MM.1S (cell line): ENCODE measurements at regions not wholly inside any gene's neighbourhood (a gene's known extent, or its start where the extent isn't known, plus 50 kb on each side); places are given as distances from the start of the nearest gene placed in this dataset.

Source experiments
- DNase-seq: peaks from one replicate; pipeline ENCODE4 v3.0.0-alpha.2; 2015
- H2AFZ ChIP-seq: fragments of 300-600 bp; sonication (generic); 2 replicates; pipeline ENCODE4 v1.6.0; 2016; ENCODE audit warnings: antibody characterized with exemption, low read length
- H3F3A ChIP-seq: fragments of 300-600 bp; sonication (generic); 2 replicates; pipeline ENCODE4 v1.6.1; 2016; ENCODE audit warnings: mild to moderate bottlenecking, antibody characterized with exemption, low read length, moderate library complexity, mixed read lengths; ENCODE audit not compliant: insufficient read depth
- H3K27ac ChIP-seq: fragments of 300-600 bp; sonication (generic); 2 replicates; pipeline ENCODE4 v1.5.1; 2016; ENCODE audit warnings: mild to moderate bottlenecking, low read length
- H3K27me3 ChIP-seq: fragments of 300-600 bp; sonication (generic); replicated peaks from 2 replicates; pipeline ENCODE4 v1.6.0; 2016; ENCODE audit warnings: low read length; ENCODE audit not compliant: insufficient read depth
- H3K36me3 ChIP-seq: fragments of 300-600 bp; sonication (generic); replicated peaks from 2 replicates; pipeline ENCODE4 v1.6.1; 2016; ENCODE audit warnings: mild to moderate bottlenecking, low read length, mixed read lengths; ENCODE audit not compliant: insufficient read depth
- H3K4me1 ChIP-seq: fragments of 300-600 bp; sonication (generic); 2 replicates; pipeline ENCODE4 v1.6.1; 2016; ENCODE audit warnings: low read length, mixed read lengths
- H3K4me2 ChIP-seq: fragments of 300-600 bp; sonication (generic); 2 replicates; pipeline ENCODE4 v1.6.0; 2016; ENCODE audit warnings: low read depth, low read length
- H3K4me3 ChIP-seq: fragments of 300-600 bp; sonication (generic); 2 replicates; pipeline ENCODE4 v1.5.1; 2016; ENCODE audit warnings: low read length, mixed read lengths
- H3K79me2 ChIP-seq: fragments of 300-600 bp; sonication (generic); 2 replicates; pipeline ENCODE4 v1.6.1; 2016; ENCODE audit warnings: mixed run types, low read length, mixed read lengths
- H3K9ac ChIP-seq: fragments of 300-600 bp; sonication (generic); 2 replicates; pipeline ENCODE4 v1.6.1; 2016; ENCODE audit warnings: low read length, mixed read lengths
- H3K9me2 ChIP-seq: fragments of 300-600 bp; sonication (generic); replicated peaks from 2 replicates; pipeline ENCODE4 v1.6.1; 2016; ENCODE audit warnings: mild to moderate bottlenecking, low read length, mixed read lengths; ENCODE audit not compliant: insufficient read depth
- H3K9me3 ChIP-seq: fragments of 300-600 bp; sonication (generic); replicated peaks from 2 replicates; pipeline ENCODE4 v1.6.1; 2016; ENCODE audit warnings: mild to moderate bottlenecking, low read length, mixed read lengths; ENCODE audit not compliant: insufficient read depth
- H4K20me1 ChIP-seq: fragments of 300-600 bp; sonication (generic); 2 replicates; pipeline ENCODE4 v1.6.1; 2016; ENCODE audit warnings: mild to moderate bottlenecking, low read length, moderate library complexity, mixed read lengths; ENCODE audit not compliant: insufficient read depth
- CTCF ChIP-seq: fragments of 300-600 bp; sonication (generic); IDR thresholded peaks from 2 replicates; pipeline ENCODE4 v1.5.1; 2016; ENCODE audit warnings: antibody characterized with exemption, low read length, mixed read lengths
- EZH2 ChIP-seq: fragments of 300-600 bp; sonication (generic); optimal IDR thresholded peaks from 2 replicates; pipeline ENCODE3; 2017; ENCODE audit warnings: low read depth, mild to moderate bottlenecking, antibody characterized with exemption, low read length, mixed read lengths
- EZH2phosphoT487 ChIP-seq: fragments of 300-600 bp; sonication (generic); IDR thresholded peaks from 2 replicates; pipeline ENCODE4 v1.6.1; 2018; ENCODE audit warnings: antibody characterized with exemption, low read length

- DNase-seq = peak; percentile 19
- no peak overlapping the region for H2AFZ ChIP-seq
- peak overlapping the region; percentile 66 for H3K4me2 ChIP-seq
- peaks cover 53% of the 10 kb centered on the region for H3K79me2 ChIP-seq
- H3K4me3 ChIP-seq = peak overlapping the region; percentile 23
- TF ChIP-seq EZH2phosphoT487 = no peak
- no peak for TF ChIP-seq EZH2
- TF ChIP-seq CTCF = no peak
- no peaks in the 10 kb centered on the region for H3K9me2 ChIP-seq
- no peaks in the 10 kb centered on the region for H4K20me1 ChIP-seq
- peak overlapping the region; percentile 5; the same call in 1 of the 2 replicates for H3K9ac ChIP-seq
- H3K36me3 ChIP-seq = no peaks in the 10 kb centered on the region
- no peaks in the 10 kb centered on the region for H3K9me3 ChIP-seq
- peaks cover 22% of the 10 kb centered on the region for H3F3A ChIP-seq
- H3K27ac ChIP-seq = peak overlapping the region; percentile 54; the same call in 1 of the 2 replicates
- H3K4me1 ChIP-seq = peaks cover 46% of the 10 kb centered on the region
- no peaks in the 10 kb centered on the region for H3K27me3 ChIP-seq
Observed at GRCh38 chr19:46927893-46928292, 67.1 kb downstream of the ARHGAP35 start.

- H3K79me2 ChIP-seq = peaks cover 53% of the 10 kb centered on the region
- no peak overlapping the region for H3K4me2 ChIP-seq
- no peak overlapping the region for H3K27ac ChIP-seq
Observed at GRCh38 chr19:46928951-46929350, 68.2 kb downstream of the ARHGAP35 start.

GRCh38 chr19:46931202-46931601 is 70.4 kb downstream of the ARHGAP35 start:
- Histone ChIP-seq H3K27me3 (no peaks in the 10 kb centered on the region), H3K4me3 (no peak overlapping the region), H3K4me2 (no peak overlapping the region), H3K9me3 (no peaks in the 10 kb centered on the region), H3K9ac (no peak overlapping the region), H3F3A (peaks cover 12% of the 10 kb centered on the region), H3K36me3 (no peaks in the 10 kb centered on the region), H2AFZ (no peak overlapping the region), H3K9me2 (no peaks in the 10 kb centered on the region), H3K4me1 (peaks cover 23% of the 10 kb centered on the region), H3K79me2 (peaks cover 41% of the 10 kb centered on the region), H3K27ac (no peak overlapping the region), H4K20me1 (no peaks in the 10 kb centered on the region)
- no peak for TF ChIP-seq EZH2
- no peak for TF ChIP-seq EZH2phosphoT487
- no peak for TF ChIP-seq CTCF
- no peak for DNase-seq

More at GRCh38 chr19:46928951-46929350, 68.2 kb downstream of the ARHGAP35 start:
- Histone ChIP-seq H2AFZ (no peak overlapping the region), H3F3A (peaks cover 22% of the 10 kb centered on the region), H3K27me3 (no peaks in the 10 kb centered on the region), H3K36me3 (no peaks in the 10 kb centered on the region), H3K9me2 (no peaks in the 10 kb centered on the region), H3K9ac (no peak overlapping the region), H4K20me1 (no peaks in the 10 kb centered on the region), H3K9me3 (no peaks in the 10 kb centered on the region), H3K4me3 (no peak overlapping the region), H3K4me1 (peaks cover 45% of the 10 kb centered on the region)
- TF ChIP-seq CTCF = no peak
- TF ChIP-seq EZH2phosphoT487 = no peak
- TF ChIP-seq EZH2 = no peak
- DNase-seq = no peak
